Activated CD4-positive, alpha-beta T cell treated with anti-CD3 and anti-CD28 coated beads, Interleukin-2, amount 50 U/mL, for 1 hour (primary cell): ENCODE measurements at regions not wholly inside any gene's neighbourhood (a gene's known extent, or its start where the extent isn't known, plus 50 kb on each side); places are given as distances from the start of the nearest gene placed in this dataset.
"Not testable (repeated sequence)": the region's sequence is repeated elsewhere in the genome, so short reads cannot be mapped to it uniquely, and the experiment has no call there.

Experiments
- DNase-seq: peaks from one replicate; pipeline ENCODE4 v3.0.0-alpha.2; 2020

- DNase-seq: no peak
Measured at GRCh38 chr19:28454083-28454482, 758.9 kb downstream of the UQCRFS1 start.

- no peak for DNase-seq
Measured at GRCh38 chr19:28453420-28453819, 759.5 kb downstream of the UQCRFS1 start.

GRCh38 chr19:28449803-28450202 lies 763.1 kb downstream of the UQCRFS1 start:
- no peak for DNase-seq

GRCh38 chr19:28446511-28446910 lies 766.4 kb downstream of the UQCRFS1 start:
- DNase-seq: no peak

- DNase-seq: no peak
Measured at GRCh38 chr19:28445826-28446225, 767.1 kb downstream of the UQCRFS1 start.

- no peak for DNase-seq
Measured at GRCh38 chr19:28444362-28444761, 768.6 kb downstream of the UQCRFS1 start.

GRCh38 chr19:28443361-28443760 lies 769.6 kb downstream of the UQCRFS1 start:
- no peak for DNase-seq

GRCh38 chr19:28437390-28438346 lies 775.3 kb downstream of the UQCRFS1 start:
- no peak for DNase-seq

GRCh38 chr19:28436320-28436719 lies 776.6 kb downstream of the UQCRFS1 start:
- DNase-seq: no peak

- no peak for DNase-seq
Measured at GRCh38 chr19:28435551-28436271, 777.2 kb downstream of the UQCRFS1 start.

- not testable (repeated sequence) for DNase-seq
Measured at GRCh38 chr19:28434794-28435193, 778.2 kb downstream of the UQCRFS1 start.

GRCh38 chr19:28434365-28434764 lies 778.6 kb downstream of the UQCRFS1 start:
- DNase-seq: not testable (repeated sequence)

- not testable (repeated sequence) for DNase-seq
Measured at GRCh38 chr19:28433166-28433565, 779.8 kb downstream of the UQCRFS1 start.

- no peak for DNase-seq
Measured at GRCh38 chr19:28430214-28430613, 782.7 kb downstream of the UQCRFS1 start.

- DNase-seq: no peak
Measured at GRCh38 chr19:28429356-28429755, 783.6 kb downstream of the UQCRFS1 start.

GRCh38 chr19:28428663-28429348 lies 784.1 kb downstream of the UQCRFS1 start:
- DNase-seq: no peak

GRCh38 chr19:28427376-28428083 lies 785.4 kb downstream of the UQCRFS1 start:
- no peak for DNase-seq

- DNase-seq: no peak
Measured at GRCh38 chr19:28426730-28427225, 786.2 kb downstream of the UQCRFS1 start.

- no peak for DNase-seq
Measured at GRCh38 chr19:28426110-28426729, 786.7 kb downstream of the UQCRFS1 start.

GRCh38 chr19:28425046-28425931 lies 787.7 kb downstream of the UQCRFS1 start:
- DNase-seq: no peak

- DNase-seq: no peak
Measured at GRCh38 chr19:28424662-28425045, 788.3 kb downstream of the UQCRFS1 start.
